Gastroesophageal sphincter (tissue), 3 donors: ENCODE measurements at regions not wholly inside any gene's neighbourhood (a gene's known extent, or its start where the extent isn't known, plus 50 kb on each side); places are given as distances from the start of the nearest gene placed in this dataset.

Source experiments
- POLR2A ChIP-seq, 2 donors: fragments of 450-650 bp; IDR thresholded peaks; one replicate each; pipeline ENCODE4 v1.6.1; 2017; ENCODE audit warnings: antibody characterized with exemption in 2 of 2, mild to moderate bottlenecking in 2 of 2, moderate library complexity in 1 of 2
- TF ChIP-seq, protein P1 (sequence below), 4 experiments: fragments of 200-600 bp in 2 of 4; fragments of 450-650 bp in 2 of 4; sonication (generic) in 1 of 4; IDR thresholded peaks; one replicate each; pipeline ENCODE4 v1.5.1; 2017 to 2019; ENCODE audit warnings: antibody characterized with exemption in 4 of 4, mild to moderate bottlenecking in 2 of 4, moderate library complexity in 2 of 4

DNA sequence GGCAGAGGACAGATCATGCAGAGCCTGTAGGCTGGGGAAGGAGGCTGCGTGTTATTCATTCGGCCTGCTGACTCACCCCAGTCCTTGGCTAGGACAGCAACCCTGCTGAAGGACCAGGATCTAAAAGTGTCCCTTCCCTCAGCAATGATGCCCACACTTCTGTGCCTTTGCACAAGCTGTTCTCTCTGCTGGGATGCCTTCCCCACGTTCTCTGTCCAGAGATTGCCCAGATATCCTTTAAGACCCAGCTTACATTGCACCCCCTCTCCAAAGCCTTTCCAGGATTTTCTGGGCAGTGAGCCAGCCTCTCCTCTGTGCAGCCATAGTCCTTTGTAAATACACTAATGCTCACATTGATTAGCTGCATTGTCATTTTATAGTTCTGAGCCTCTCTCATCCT is 99.3 kb upstream of the CHD6 start:
- TF ChIP-seq, protein P1, sequence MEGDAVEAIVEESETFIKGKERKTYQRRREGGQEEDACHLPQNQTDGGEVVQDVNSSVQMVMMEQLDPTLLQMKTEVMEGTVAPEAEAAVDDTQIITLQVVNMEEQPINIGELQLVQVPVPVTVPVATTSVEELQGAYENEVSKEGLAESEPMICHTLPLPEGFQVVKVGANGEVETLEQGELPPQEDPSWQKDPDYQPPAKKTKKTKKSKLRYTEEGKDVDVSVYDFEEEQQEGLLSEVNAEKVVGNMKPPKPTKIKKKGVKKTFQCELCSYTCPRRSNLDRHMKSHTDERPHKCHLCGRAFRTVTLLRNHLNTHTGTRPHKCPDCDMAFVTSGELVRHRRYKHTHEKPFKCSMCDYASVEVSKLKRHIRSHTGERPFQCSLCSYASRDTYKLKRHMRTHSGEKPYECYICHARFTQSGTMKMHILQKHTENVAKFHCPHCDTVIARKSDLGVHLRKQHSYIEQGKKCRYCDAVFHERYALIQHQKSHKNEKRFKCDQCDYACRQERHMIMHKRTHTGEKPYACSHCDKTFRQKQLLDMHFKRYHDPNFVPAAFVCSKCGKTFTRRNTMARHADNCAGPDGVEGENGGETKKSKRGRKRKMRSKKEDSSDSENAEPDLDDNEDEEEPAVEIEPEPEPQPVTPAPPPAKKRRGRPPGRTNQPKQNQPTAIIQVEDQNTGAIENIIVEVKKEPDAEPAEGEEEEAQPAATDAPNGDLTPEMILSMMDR (IDR thresholded peaks at IDR 0.05): no peak
- no peak for TF ChIP-seq POLR2A (IDR thresholded peaks at IDR 0.05)
